Activated CD8-positive, alpha-beta memory T cell treated with anti-CD3 and anti-CD28 coated beads for 4 hours (primary cell): ENCODE measurements at regions not wholly inside any gene's neighbourhood (a gene's known extent, or its start where the extent isn't known, plus 50 kb on each side); places are given as distances from the start of the nearest gene placed in this dataset.
"Not testable (repeated sequence)": the region's sequence is repeated elsewhere in the genome, so short reads cannot be mapped to it uniquely, and the experiment has no call there.

Experiments used
- DNase-seq, 2 donors: peaks; one replicate each; pipeline ENCODE4 v3.0.0-alpha.2; 2020; ENCODE audit warnings: low read depth in 2 of 2

DNA sequence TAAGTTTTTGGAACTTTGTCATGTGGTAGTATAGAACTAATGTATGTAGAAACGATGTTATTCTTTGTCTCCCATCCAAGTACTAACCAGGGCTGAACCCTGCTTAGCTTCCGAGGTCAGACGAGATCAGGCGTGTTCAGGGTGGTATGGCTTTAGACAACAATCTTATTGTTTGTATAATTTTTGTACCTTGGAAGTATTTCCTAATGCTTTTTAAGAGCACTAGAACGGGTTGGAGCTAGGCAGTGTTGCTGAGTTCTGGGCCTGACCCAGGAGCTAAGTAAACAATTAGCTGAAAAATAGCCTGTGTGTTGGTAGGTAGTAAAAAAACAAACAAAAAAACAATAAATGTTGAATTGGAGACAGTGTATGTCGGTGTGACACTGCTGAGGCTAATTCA is 244.3 kb downstream of the EMP1 start:
- DNase-seq, result no peak

DNA sequence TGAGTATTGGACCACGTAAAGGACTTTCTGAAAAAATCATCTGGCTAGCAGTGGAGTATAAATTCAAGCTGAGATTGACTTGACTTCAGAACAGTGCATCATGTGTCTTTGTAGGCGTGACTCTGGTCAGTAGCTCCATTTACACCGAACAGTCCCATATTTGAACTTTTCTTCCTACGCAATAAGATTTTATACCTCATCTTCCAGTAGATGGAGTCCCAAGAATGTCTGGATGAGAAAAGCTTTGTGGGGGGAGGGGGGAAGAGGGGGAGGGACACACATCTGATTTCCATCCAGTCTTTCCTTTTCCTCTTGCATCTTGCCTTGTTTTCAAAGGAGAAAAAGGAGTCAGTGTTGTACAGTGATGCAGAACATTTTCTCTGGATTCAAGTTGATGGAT is 241.0 kb downstream of the EMP1 start:
- no peak for DNase-seq

DNA sequence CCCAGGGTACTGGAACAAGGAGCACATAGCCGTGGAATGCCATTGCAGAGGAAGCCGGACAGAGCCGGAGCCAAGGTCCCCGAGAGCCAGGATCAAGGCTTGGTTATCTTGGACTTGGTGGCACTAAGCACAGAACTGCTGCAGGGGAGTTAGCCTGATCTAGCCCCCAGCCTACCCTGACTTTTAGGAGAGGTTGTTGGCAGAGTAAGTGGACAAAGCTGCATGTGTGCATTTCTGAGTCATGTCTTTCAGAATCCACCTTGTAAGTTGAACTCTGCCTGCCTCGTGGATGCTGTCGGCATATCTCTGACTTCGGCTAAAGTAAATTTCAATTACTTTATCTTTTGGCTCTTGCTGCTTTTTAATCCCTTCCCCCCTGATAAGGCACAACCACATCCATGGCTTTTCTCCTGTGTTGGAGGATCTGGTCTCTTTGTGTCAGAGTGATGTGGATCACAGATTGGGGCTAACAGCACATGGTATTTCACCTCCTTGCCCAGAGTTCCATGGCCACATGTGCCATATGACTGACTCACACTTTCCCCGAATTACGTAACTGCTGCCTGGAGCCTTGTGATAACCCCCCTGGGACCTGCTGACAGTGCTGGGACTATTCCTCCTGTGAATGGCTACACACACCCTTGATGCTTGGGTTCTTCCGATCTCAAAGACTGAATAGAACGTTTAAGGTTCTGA is 240.3 kb downstream of the EMP1 start:
- no peak for DNase-seq

DNA sequence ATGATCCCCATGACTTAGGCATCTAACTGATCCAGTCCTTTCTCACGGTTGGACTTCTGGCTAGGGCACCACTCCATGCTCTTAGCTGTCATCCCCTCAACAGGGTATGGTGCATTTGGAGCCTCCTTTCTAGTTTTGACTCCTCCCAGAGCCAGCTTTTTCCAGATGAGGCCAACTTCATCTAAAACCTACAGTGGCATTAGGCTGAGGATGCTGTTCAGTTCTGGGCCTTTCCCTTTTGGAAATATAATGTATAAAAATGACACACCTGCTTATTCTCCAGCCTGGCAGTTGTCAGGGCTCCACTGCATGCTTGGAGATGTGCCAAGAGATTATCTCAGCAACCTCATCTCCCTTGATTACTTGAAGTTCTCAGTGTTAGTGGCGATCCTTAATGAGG is 239.7 kb downstream of the EMP1 start:
- no peak for DNase-seq

DNA sequence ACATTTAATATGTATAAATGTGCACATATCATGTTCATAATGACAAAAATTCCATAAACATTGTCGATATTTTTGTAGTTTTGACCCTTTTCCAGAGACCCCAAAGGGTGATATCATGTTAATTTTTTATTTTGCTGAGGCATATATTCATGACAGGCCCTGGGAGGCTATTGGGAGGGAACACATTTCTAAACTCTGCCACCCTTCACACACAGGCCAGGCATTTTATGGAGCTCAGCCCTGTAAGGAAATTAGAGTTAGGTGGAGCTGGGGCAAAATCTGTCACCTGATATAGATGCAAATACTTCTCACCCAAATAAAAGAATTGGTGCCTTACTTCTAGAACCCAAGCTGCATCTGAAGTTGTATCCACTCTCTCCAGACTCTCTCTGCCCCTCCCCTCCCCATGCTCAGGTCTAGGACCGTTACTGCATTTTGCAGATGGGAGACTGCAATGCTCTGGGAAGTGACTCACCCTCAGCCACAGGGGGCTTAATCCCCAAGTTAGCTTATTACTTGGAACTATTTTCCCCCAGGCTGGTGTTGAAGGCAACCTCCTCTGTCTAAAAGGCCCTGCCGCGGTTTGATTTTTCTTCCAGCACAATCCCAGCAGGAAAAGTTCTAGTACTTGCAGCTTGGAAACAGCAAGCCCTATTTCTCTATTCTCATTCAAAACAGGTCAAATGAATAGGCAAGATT is 238.9 kb downstream of the EMP1 start:
- DNase-seq, result no peak

DNA sequence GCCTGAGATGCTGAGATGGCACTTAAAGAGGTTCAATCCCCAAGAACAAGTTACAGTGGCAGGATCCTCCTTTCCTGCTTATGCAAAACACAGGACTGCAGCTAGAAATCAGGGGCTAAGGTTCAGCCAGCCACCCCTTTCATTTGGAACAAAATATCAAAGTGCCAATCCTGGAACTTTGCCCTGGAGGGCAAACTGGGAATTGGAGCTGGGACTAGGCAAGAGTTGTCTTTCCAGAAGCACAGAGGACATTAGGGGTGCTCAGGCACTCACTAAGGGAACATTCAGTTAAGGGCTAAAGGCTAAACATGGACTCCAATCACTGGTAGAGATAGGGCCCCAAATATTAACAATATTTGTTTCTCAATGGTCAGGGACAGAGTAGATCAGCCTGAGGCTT is 237.2 kb downstream of the EMP1 start:
- DNase-seq, result no peak

DNA sequence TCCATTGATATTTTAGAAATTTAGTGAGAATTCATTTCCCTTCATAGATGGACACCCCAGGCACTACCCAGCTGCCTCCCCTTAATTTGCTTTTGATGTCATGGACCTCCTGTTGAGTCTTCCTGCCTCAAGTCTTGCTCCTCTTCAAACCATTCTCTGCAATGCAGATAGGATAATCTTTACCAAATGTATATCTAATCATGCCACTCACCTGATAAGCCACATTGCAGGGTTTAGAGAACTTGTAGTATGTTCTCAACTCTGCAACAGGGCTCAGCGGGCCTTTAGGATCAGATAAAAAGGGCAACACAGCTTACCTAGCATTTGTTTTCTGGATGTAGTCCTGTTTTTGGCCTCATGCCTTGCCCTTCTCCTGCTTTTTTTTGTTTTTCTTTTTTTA is 234.5 kb downstream of the EMP1 start:
- no peak for DNase-seq

DNA sequence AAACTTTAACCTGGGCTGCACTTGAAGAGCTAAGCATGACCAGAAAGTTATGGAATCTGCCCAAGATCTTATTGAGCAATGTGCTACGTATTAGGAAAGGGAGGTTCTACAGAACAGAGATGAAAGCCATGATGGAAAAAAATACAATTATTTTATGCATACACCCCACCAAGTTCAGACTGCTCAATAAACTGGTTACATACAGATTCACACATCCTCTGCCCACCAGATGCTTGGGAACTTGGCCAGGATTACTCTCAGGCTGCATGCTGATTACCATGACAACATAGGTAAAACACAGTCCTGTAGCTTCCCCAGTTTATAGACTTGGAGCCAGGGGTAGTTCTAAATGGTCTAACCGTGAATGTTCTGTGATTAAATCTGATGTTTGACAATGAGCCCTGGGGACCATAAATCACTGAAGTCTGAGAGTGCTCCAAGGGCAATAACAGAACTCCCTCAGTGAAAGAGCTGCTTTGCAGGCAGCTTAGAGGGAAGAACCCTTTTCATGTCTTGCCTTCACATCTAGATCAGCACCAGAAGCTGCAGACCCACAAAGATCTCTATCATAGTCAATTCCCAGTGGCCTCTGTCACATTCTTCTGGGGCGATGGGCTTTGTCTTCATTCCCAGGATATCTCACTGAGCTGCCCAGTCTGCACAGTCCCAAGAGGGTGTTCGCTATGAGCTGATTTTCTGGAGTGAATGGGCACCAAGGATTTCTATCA is 232.2 kb downstream of the EMP1 start:
- no peak for DNase-seq

DNA sequence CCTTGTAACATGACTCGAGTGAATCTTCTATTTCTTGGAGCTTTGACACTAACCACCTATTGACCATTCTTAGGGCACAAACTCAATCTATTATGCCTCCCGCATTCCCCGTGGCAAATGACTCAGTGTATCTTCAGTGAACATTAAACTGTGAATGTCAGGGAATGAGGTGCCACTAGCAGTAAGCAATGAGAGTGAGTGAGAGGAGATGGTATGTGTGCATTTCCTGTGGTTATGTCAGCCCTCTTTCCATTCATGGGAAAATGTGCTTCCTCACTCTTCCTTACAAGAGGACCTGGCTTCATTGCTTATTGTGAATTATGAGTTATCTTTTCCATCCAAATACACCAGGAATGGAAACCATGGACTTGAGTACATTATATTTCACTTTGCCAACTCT is 229.2 kb downstream of the EMP1 start:
- no peak for DNase-seq

DNA sequence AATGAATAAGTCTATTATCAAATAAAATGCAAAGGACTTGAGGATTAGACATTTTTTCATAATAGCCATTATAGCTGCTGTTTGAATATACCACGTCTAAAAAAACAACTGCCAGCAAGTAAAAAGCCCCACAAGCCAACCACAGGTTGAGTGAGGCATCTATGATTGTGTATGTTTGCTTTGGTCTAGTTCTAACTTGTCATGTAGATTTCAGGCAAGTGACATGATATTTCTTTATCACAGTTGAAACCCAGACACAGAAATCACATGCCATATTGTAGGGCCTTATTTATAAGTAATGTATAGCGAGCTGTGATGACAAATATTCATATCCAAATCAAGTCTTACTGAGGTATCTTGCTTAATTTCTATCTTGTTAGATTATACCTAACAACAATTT is 225.8 kb downstream of the EMP1 start:
- no peak for DNase-seq

DNA sequence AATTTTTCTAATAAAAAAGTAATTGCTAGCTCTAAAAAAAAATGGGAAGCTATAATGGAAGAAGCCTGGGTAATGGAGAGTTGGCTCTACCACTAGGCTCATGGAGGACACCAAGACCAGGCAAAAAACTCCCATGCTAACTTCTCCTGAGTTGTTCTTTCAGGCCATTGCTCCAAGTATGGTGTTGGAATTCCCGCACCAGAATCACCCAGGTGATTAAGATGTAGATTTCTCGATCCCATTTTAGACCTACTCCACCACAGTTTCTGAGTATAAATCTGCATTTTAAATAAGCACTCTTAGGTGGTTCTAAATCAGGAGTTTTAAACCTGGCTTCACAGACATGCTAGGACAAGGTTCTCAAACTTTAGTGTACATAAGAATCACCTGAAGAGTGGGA is 221.0 kb downstream of the EMP1 start:
- DNase-seq, result no peak

DNA sequence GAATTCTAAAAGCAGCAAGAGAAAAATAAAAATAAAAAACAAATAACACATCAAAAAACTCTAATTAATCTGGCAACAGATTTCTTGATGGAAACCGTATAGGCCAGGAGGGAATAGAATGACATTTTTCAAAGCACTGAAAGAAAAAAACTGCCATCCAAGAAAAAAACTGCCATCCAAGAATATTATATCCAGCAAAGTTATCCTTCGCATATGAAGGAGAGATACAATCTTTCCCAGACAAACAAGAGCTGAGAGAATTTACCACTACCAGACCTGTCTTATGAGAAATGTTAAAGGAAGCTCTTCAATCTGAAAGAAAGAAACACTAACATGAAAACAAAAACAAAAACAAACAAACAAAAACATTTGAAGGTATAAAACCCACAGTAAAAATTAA is 214.8 kb downstream of the EMP1 start:
- no peak for DNase-seq

DNA sequence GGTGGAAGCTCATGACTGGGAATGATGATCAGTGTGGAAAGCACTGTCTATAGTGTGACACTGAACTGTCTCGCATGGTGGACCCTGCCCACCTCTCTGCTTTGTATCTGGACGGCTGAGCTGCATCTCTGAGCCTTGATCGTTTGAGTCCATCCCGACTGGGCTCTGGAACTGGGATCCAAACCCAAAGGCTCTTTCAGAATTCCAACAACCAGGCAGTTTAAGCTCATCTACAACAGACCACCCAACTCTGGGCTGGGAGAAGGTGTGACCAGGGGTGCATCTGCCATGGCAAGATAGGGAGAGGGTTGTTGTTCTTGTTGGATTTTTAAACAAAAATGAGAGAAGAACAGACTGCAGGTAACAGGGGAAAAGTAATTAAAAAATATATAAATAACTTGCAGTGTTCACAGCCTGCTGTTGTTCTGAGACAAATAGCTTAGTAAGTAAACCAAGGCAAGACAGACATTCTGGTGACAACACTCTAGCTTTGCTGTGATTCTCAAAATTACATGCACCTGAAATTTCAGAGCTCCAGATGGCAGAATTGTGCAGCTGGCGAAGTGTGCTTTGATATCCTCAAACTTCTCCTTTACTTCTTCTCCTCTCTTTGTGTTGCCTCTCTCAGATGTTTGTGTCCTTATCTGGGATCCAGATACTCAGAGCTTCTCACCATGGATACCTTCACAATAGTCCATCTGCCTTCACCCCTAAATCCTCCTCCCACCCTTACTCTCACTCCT is 209.6 kb downstream of the EMP1 start:
- no peak for DNase-seq

DNA sequence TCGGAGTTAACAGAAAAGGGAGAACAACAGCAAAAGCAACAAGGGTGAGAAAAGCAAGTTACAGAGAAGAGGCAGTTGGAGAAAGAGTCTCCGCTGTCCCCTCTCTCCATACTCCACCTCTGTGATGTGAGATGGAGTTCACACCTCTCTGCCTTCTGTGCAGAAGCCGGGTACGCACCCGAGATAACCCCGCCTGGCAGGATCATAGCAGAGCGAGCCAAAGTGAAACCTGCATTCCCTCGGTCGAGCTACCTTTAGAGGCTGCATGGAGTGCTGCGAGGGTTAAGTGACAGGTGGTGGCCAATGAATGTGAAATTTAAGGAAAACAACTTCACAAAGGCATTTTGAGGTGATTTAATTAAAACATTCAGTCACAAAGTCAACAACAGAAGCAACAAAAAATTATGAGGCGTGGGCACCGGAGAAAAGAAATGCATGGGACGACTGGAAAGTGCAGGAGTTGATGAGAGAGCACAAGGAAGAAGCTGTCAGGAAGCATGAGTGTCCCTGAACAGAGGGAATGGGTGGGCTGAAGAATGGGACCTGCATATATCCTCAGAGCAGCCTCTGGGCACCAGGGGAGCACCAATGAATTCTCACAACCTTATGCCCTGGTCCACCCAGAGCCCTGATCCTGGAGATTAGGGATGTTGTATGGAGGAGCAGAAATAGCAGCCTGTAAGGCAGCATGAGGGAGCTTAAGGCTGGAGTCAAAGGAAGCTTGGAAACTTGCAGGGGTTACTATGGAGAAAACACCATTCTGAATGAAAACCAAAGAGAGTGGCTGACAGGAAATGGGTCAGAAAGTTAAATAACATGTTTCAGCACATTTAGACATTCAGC is 208.3 kb downstream of the EMP1 start:
- no peak for DNase-seq

DNA sequence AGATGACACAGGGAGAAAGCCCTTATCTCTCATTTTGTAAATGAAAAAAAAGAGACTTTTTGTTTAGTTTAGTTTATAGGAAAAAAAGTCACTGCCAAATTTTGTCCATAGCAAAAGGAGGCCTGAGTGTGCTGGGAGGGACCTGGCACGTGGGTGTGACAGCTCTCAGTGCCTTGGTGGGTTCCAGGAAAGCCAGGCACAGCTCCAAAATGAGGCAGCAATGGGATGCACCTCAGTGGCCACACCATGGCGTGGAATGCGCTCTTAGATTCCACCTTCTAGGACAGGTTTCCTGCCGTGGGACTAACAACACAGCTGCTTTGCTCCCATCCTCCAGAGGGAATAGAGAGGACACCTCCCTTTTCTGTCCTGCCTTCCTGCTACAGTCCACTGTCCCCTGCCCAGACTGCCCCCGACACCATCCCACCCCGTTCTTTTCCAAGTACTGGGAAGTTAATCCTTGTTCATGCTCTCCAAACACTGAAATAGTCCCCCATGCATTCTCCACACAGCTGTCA is 207.6 kb downstream of the EMP1 start:
- no peak for DNase-seq

DNA sequence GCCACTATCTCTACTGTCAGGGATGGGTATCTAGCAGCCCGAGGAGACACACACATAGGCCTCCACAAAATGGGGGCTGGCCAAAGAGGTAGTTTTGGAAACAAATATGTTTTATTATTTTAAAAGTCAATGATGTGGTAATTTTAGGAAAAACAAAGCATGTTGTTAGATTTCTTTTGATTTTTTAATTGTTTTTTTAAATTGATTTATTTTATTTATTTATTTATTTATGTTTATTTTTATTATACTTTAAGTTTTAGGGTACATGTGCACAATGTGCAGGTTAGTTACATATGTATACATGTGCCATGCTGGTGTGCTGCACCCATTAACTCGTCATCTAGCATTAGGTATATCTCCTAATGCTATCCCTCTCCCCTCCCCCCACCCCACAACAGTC is 194.8 kb downstream of the EMP1 start:
- not testable (repeated sequence) for DNase-seq

DNA sequence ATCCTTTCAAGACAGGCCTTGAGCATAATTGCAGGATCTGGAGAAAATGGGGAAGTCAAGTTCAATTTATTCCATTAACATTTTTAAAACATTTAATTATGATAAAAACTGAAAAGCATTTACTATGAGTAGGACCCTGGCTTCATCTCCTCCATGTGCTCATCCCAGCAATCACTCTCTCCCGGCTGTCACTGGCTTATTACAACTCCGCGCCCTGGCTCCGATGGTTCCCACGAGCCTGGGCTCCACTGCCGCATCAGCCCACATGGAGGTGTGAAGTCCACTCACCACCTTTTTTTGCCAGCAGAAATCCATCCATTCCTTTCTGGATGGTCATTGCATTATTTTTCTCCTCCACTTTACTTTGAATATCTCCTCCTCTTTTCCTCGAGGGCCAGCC is 194.4 kb downstream of the EMP1 start:
- DNase-seq, result no peak

DNA sequence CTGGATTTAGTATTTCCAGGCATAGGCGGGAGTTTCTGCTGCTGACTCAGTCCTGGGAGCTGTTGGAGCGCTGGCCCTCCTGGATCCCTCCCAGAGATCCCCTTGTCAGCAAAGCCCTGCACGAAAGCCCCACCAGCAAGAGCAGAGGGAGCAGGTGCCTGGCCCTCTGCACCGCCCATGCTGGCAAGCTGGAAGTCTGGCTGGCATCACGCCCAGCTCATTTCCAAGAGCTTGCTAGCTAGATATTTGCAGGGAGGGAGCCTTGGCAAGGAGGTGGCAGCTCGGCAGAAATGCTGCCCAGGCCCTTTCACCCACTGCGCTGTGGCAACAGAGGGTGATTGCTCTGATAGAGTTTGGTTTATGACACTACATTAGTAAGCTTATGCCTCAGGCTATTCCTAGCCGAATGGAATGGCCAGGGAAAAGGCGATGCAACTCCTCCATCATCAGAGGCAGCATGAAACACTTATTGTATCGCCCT is 193.9 kb downstream of the EMP1 start:
- no peak for DNase-seq

DNA sequence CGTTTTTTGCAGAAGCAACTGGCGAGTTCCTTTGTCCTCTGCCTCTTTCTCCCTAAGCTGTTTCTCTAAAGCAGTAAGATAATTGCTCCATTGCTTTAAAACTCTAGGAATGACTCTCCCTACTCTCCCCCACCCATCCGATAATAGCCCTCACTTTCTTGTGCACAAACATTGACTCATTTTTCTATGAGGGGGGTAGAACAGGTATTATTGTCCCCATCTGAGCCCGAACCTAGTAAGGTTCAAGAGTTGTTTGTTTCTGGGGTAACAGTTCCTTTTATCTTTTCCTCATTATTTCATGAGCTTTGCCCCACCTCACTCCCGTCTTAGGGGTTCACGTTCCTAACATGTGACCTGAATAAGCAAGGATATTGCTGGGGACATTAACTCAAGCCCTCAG is 190.6 kb downstream of the EMP1 start:
- DNase-seq, result no peak

DNA sequence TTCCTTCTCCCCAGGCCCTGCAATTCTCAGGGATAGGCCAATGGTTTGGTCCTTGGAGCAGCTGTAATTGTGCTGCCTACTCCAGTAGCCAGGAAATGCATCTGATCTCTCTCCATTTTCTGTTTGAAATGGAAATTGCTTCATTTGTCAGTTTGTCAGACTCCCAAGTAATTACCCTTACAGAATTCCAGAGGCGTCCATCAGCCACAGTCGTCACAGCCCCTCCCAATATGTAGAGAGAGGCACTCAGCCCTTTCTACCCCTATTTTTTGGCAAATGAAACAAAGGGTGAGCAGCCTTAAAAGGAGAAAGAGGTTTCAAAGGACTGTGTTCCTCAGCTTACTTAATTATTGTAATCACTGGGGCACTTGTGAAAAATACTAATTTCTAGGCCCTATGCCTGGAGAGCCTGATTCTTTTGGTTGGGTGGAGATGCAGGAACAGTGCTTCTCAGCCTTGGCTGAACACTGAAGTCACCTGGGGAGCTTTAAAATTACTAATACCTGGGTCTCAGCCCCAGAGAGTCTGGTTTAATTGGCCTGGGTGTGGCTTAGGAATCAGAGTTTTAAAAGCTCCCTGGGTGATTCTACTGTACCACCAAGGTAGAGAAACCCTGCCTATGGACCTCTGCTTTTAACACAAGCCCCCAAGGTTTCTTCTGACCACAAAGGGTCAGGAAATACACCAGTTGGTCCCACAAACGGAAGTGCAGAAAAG is 190.0 kb downstream of the EMP1 start:
- no peak for DNase-seq
